Hepatocyte (in vitro differentiated cells): ENCODE measurements at regions not wholly inside any gene's neighbourhood (a gene's known extent, or its start where the extent isn't known, plus 50 kb on each side); places are given as distances from the start of the nearest gene placed in this dataset.

Experiments used
- CTCF ChIP-seq: fragments of 200-600 bp; sonication (generic); IDR thresholded peaks from 2 replicates; pipeline ENCODE4 v1.5.1; 2016; ENCODE audit warnings: antibody characterized with exemption, mild to moderate bottlenecking; ENCODE audit not compliant: poor library complexity
- EZH2phosphoT487 ChIP-seq: fragments of 200-600 bp; sonication (generic); IDR thresholded peaks from one replicate; pipeline ENCODE4 v1.6.1; 2018; ENCODE audit warnings: antibody characterized with exemption, mild to moderate bottlenecking, low read depth, moderate library complexity; ENCODE audit not compliant: unreplicated experiment, severe bottlenecking

- TF ChIP-seq CTCF (no peak), EZH2phosphoT487 (no peak)
These were observed 674.4 kb downstream of the NTRK3 start for GRCh38 chr15:87582169-87582568.
